HG03457 (cell line): ENCODE measurements at regions not wholly inside any gene's neighbourhood (a gene's known extent, or its start where the extent isn't known, plus 50 kb on each side); places are given as distances from the start of the nearest gene placed in this dataset.
"Not testable (repeated sequence)": the region's sequence is repeated elsewhere in the genome, so short reads cannot be mapped to it uniquely, and the experiment has no call there.

Experiments
- ATAC-seq: cut with Tn5 transposase; IDR thresholded peaks from one replicate; pipeline ENCODE4 v1.9.1; 2021; ENCODE audit warnings: moderate number of reproducible peaks; ENCODE audit not compliant: unreplicated experiment

DNA sequence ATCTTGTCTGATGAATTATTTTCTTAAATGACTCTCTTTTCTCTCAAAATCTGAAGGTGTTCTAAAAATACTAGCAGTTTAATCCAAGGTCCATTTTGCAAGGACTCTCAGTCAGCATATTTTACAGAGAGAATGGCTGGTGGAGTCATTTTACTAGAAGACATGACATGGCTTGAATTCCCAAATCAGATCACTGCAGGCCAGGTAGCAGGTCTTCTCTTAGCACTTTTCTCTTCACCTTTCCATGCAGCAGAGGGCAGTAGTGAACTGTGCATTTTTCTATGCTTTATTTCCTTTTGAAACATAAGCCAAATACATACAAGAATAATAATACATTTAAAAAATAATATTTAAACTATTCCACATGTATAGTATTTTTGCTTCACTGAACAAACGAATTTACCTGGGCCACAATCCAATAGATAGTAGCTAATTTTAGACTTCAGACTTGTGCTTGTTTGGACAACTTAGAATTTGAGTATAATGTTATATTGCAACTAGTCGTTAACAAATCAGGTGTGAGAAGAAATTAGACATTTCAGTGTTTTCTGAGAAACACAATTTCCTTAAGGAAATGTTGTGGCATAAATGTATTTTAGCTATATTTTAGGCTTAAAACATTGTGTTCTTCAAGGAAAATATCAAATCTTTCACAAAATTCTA is 289.4 kb upstream of the DAB2 start:
- no peak for ATAC-seq

DNA sequence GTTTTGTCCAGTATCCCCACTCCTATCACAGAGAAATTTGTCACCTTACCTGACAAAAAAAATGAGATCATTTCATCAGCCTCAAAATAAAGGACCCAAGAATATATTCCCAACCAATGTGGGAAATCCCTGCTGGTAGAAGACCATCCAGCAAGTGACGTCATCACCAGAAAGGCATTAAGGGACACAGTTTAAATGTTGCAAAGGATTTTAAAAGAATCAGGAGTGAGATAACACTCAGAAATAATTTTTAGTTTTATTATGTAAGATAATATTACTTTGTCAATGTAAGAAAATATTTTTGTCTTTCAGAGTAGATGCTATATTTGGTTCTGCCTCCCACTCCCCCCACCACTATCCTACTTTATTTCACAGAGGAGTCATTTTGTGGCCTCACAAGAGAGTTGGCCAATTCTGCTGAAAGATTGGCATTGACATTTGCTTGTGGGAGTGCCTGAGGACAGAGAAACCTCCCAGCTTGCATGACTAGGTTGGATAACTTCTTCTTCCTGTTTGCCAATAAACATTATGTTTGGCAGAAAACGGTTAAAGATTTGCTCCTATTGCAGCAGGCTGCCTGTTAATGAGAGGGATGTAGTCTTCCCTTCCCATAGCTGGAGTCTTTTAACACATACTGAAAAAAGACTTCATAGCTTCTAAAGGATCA is 288.6 kb upstream of the DAB2 start:
- no peak for ATAC-seq

GRCh38 chr5:39712316-39713249 is 287.8 kb upstream of the DAB2 start:
- ATAC-seq: no peak

DNA sequence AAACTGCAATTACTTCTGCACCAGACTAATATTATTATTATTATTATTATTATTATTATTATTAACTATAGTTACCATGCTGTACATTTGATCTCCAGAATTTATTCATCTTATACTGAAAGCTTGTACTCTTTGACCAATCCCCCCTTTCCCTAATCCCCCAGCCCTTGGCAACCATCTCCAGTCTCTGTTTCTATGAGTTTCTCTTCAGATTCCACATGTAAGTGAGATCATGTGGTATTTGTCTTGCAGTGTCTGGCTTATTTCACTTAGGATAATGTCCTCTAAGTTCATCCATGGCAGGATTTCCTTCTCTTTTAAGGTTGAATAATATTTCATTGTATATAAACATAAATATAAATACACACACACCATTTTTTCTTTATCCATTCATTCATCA is 287.0 kb upstream of the DAB2 start:
- ATAC-seq: no peak

- ATAC-seq: no peak
These were observed 284.3 kb upstream of the DAB2 start for GRCh38 chr5:39709032-39709431.

DNA sequence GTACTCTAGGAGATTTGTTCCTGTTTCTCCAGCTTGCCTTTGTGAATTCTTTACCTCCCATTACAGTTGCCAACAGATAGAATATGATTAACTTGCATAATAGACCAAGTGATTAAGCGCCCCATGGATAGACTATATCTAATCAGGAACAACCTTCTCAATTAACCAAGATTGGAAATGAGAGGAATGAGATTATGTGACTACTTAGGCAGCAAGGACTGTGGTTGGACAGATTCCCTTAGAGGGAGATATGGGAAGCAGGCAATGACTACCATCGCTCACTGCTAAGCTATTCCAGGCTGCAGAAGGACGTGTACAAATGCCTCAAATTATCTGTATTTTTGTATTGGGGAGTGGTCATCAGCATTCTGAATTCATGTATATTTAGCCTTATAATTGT is 278.1 kb upstream of the DAB2 start:
- ATAC-seq: no peak

GRCh38 chr5:39700523-39700922 is 275.7 kb upstream of the DAB2 start:
- ATAC-seq: no peak

- no peak for ATAC-seq
These were observed 274.2 kb upstream of the DAB2 start for GRCh38 chr5:39698838-39699560.

GRCh38 chr5:39697881-39698280 is 273.1 kb upstream of the DAB2 start:
- ATAC-seq: no peak

DNA sequence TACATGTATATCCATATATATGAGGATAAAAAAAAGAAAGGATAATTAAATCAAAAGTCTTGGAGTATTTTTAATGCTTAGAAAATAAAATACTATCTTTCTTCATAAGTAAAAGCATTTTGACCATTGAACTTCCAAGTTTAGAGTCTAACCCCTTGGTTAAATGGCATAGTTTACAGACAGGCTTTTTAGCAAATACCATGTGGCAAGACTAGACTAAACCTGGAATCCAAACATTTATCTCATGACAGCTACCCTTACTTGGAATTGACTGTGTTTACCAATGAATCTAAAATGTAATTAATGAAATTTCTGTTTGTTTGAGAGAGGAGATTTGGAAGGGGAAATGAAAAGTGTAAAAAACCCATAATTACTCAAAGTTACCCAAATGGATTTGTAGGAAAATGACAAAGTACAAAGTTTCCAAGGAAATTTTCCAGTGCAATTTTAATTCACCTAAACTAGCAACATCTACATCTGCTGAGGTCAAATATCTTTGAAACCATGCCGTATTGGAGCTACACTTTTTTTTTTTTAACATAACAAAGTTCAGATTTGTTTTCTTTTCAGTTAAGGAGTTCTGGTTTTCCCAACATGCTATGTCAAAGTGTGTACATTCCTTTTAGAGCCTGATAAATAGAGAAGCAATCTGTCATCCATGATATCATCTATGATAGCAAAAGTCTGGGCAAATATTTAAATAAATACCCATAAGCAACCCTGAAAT is 272.1 kb upstream of the DAB2 start:
- ATAC-seq: no peak

- ATAC-seq: no peak
These were observed 267.2 kb upstream of the DAB2 start for GRCh38 chr5:39691993-39692392.

- no peak for ATAC-seq
These were observed 266.4 kb upstream of the DAB2 start for GRCh38 chr5:39691136-39691535.

DNA sequence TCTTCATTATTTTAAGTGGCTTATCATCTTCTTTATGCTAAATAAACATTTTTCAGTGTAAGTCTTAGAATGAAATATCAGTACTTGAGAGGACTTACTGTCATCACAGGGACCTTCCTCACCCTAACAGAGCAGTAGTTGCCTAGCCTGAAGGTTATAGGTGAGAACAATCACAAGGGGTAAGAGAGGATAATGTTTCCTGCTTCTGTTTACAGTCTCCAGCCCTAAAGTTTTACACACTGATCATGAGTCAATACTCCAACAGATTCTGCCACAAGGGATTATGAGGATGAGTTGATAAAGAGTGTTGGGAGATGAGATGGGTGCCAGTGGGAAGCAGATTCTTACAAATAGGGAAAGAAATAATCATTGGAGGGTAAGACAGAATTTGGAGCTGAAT is 265.1 kb upstream of the DAB2 start:
- ATAC-seq: no peak

DNA sequence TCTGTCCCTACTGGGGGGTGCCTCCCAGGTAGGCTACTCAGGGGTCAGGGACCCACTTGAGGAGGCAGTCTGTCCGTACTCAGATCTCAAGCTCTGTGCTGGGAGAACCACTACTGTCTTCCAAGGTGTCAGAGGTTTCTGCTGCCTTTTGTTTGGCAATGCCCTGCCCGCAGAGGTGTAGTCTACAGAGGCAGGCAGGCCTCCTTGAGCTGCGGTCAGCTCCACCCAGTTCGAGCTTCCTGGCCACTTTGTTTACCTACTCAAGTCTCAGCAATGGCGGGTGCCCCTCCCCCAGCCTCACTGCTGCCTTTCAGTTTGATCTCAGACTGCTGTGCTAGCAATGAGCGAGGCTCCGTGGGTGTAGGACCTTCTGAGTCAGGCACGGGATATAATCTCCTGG is 263.1 kb upstream of the DAB2 start:
- ATAC-seq: not testable (repeated sequence)

DNA sequence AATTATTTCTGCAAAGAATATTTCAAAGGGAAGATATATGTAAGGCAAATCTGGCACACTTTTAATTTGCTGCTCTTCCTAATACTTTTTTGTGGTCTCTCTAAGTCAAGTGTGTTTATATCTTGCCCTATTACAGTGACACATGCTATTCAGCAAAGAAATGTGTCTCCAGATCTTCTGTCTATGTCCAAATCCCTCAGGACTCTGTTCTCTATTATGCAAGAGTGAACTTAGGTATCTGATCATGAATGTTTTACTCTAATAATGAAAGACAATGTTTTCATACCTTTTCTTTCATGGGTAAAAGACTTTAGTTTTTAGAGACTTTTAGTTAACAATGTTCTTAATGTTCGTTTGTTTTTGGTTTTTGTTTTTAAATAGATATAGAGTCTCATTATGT is 255.4 kb upstream of the DAB2 start:
- no peak for ATAC-seq

GRCh38 chr5:39678534-39678933 is 253.8 kb upstream of the DAB2 start:
- ATAC-seq: no peak

DNA sequence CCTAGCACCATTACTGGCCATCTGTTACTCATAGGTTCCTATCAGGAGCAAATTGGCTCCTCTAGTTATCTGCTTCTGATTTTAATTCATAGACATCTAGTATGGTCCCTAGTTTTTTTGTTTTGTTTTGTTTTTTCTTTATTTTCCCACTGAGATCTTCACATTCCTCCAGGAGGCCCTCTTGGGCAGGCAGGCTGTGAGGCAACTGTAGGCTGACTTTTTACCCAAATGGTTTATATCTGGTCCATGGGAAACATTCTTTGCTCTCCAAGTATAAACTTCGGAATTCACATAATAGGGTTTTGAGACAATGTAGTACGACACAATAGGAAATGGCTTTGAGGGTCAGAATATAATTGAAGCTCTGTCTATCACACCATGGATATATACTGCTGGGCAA is 250.9 kb upstream of the DAB2 start:
- ATAC-seq: no peak

- ATAC-seq: no peak
These were observed 249.7 kb upstream of the DAB2 start for GRCh38 chr5:39674209-39675082.

GRCh38 chr5:39671561-39671961 is 246.8 kb upstream of the DAB2 start:
- no peak for ATAC-seq

GRCh38 chr5:39670955-39671354 is 246.2 kb upstream of the DAB2 start:
- ATAC-seq: no peak
